Activated CD8-positive, alpha-beta memory T cell treated with anti-CD3 and anti-CD28 coated beads for 36 hours (primary cell): ENCODE measurements at regions not wholly inside any gene's neighbourhood (a gene's known extent, or its start where the extent isn't known, plus 50 kb on each side); places are given as distances from the start of the nearest gene placed in this dataset.

Experiments used
- CTCF ChIA-PET: fragments of 350-600 bp; sonication (Branson Sonifier 250); formaldehyde crosslinking; loops from one replicate; lab custom pipeline; 2021; ENCODE audit warnings: antibody characterized with exemption; lab: Charles Lee
- POLR2A ChIA-PET: fragments of 350-600 bp; sonication (Branson Sonifier 250); formaldehyde crosslinking; loops from one replicate; lab custom pipeline; 2021; ENCODE audit warnings: antibody characterized with exemption; lab: Charles Lee

GRCh38 chr16:85553436-85554113 lies 59.5 kb upstream of the GSE1 start:
- ChIA-PET CTCF (interaction anchor here (0.9 to 5.3 kb wide), 7 partner anchors 10 to 137 kb away, joined by 3 to 32 read pairs (median 7); partner anchors contain the start of gene GSE1), POLR2A (interaction anchor here (0.6 to 4.8 kb wide), 9 partner anchors 10 to 318 kb away, joined by 3 to 42 read pairs (median 4); partner anchors contain the start of gene GSE1)

- CTCF ChIA-PET: interaction anchor here (0.8 to 5.3 kb wide), 6 partner anchors 10 to 138 kb away, joined by 3 to 32 read pairs (median 4); no protein-coding TSS in a partner anchor
Measured at GRCh38 chr16:85554114-85554888, 58.8 kb upstream of the GSE1 start.

GRCh38 chr16:85554889-85555718 lies 58.0 kb upstream of the GSE1 start:
- CTCF ChIA-PET: interaction anchor here (0.8 to 5.3 kb wide), 6 partner anchors 9 to 139 kb away, joined by 3 to 32 read pairs (median 4); no protein-coding TSS in a partner anchor
- POLR2A ChIA-PET: interaction anchor here (1.2 to 4.8 kb wide), 4 partner anchors 9 to 60 kb away, joined by 4 to 42 read pairs (median 14); partner anchors contain the start of gene GSE1

More at GRCh38 chr16:85554114-85554888, 58.8 kb upstream of the GSE1 start:
- POLR2A ChIA-PET: interaction anchor here (0.6 to 4.8 kb wide), 9 partner anchors 10 to 319 kb away, joined by 3 to 42 read pairs (median 6); partner anchors contain the start of gene GSE1

GRCh38 chr16:85555719-85556455 lies 57.2 kb upstream of the GSE1 start:
- ChIA-PET CTCF (interaction anchor here (1.8 to 2.2 kb wide), 2 partner anchors 12 to 60 kb away, joined by 10 to 22 read pairs; no protein-coding TSS in a partner anchor), POLR2A (interaction anchor here (1.2 to 4.8 kb wide), 3 partner anchors 55 to 59 kb away, joined by 6 to 42 read pairs (median 9); partner anchors contain the start of gene GSE1)

- ChIA-PET POLR2A (interaction anchor here (0.6 to 2.0 kb wide), 6 partner anchors 13 to 496 kb away, joined by 3 to 10 read pairs (median 6); partner anchors contain the start of gene GSE1), CTCF (interaction anchor here (0.8 to 2.2 kb wide), 8 partner anchors 12 to 140 kb away, joined by 3 to 22 read pairs (median 5); no protein-coding TSS in a partner anchor)
Measured at GRCh38 chr16:85556456-85557082, 56.6 kb upstream of the GSE1 start.

GRCh38 chr16:85557083-85557970 lies 55.8 kb upstream of the GSE1 start:
- ChIA-PET CTCF (interaction anchor here (0.5 to 2.2 kb wide), 11 partner anchors 9 to 141 kb away, joined by 3 to 22 read pairs (median 5); no protein-coding TSS in a partner anchor), POLR2A (interaction anchor here (0.6 to 2.0 kb wide), 6 partner anchors 12 to 497 kb away, joined by 3 to 10 read pairs (median 6); partner anchors contain the start of gene GSE1)

GRCh38 chr16:85557971-85558657 lies 55.0 kb upstream of the GSE1 start:
- POLR2A ChIA-PET: interaction anchor here (1.0 to 2.0 kb wide), 4 partner anchors 12 to 57 kb away, joined by 5 to 10 read pairs (median 8); partner anchors contain the start of gene GSE1
- CTCF ChIA-PET: interaction anchor here (1.0 to 2.2 kb wide), 8 partner anchors 8 to 142 kb away, joined by 3 to 22 read pairs (median 5); no protein-coding TSS in a partner anchor

GRCh38 chr16:85560932-85561247 lies 52.2 kb upstream of the GSE1 start:
- ChIA-PET POLR2A (no interaction called here), CTCF (interaction anchor here (1.3 to 1.4 kb wide), 2 partner anchors 50 to 55 kb away, joined by 3 to 6 read pairs; no protein-coding TSS in a partner anchor)

GRCh38 chr16:85561248-85562092 lies 51.7 kb upstream of the GSE1 start:
- POLR2A ChIA-PET: no interaction called here

GRCh38 chr16:85562093-85562786 lies 50.9 kb upstream of the GSE1 start:
- ChIA-PET CTCF (interaction anchor here (0.7 to 1.4 kb wide), 2 partner anchors 54 to 141 kb away, joined by 3 to 4 read pairs; no protein-coding TSS in a partner anchor), POLR2A (no interaction called here)

More at GRCh38 chr16:85561248-85562092, 51.7 kb upstream of the GSE1 start:
- CTCF ChIA-PET: interaction anchor here (1.3 to 1.4 kb wide), 2 partner anchors 50 to 55 kb away, joined by 3 to 6 read pairs; no protein-coding TSS in a partner anchor

GRCh38 chr16:85563034-85563433 lies 50.1 kb upstream of the GSE1 start:
- POLR2A ChIA-PET: interaction anchor here (0.7 kb wide), 1 partner anchor 37 kb away, joined by 7 read pairs; no protein-coding TSS in a partner anchor
- CTCF ChIA-PET: interaction anchor here (0.8 to 2.5 kb wide), 3 partner anchors 9 to 155 kb away, joined by 3 to 23 read pairs (median 10); no protein-coding TSS in a partner anchor
